ENCODE measurements at regions not wholly inside any gene's neighbourhood (a gene's known extent, or its start where the extent isn't known, plus 50 kb on each side); places are given as distances from the start of the nearest gene placed in this dataset.
"Not testable (repeated sequence)": the region's sequence is repeated elsewhere in the genome, so short reads cannot be mapped to it uniquely, and the experiment has no call there.

GRCh38 chr4:28279249-28279648 is 1418.6 kb downstream of the STIM2 start:
- H3K36me3 Mint-ChIP-seq: no peaks in the 10 kb centered on the region
- H3K4me1 Mint-ChIP-seq (ENCODE audit: unreplicated experiment): peaks cover 8% of the 10 kb centered on the region
- no peak for DNase-seq (ENCODE audit: extremely low spot score, unreplicated experiment)
- H3K27ac Mint-ChIP-seq: no peak overlapping the region
- no peak for TF ChIP-seq CTCF (conservative IDR thresholded peaks at IDR 0.05)
- H3K27me3 Mint-ChIP-seq: no peaks in the 10 kb centered on the region
- H3K9me3 Mint-ChIP-seq: peaks cover 8% of the 10 kb centered on the region
- H3K4me3 Mint-ChIP-seq: no peak overlapping the region

- H3K4me3 Mint-ChIP-seq; H3K36me3 Mint-ChIP-seq; H3K27ac Mint-ChIP-seq; H3K9me3 Mint-ChIP-seq; DNase-seq (ENCODE audit: extremely low spot score, unreplicated experiment); H3K4me1 Mint-ChIP-seq (ENCODE audit: unreplicated experiment); H3K27me3 Mint-ChIP-seq: not testable (repeated sequence)
These were observed 1425.6 kb downstream of the STIM2 start for GRCh38 chr4:28286266-28286665.

- Mint-ChIP-seq H3K4me3 (no peak overlapping the region), H3K27ac (no peak overlapping the region), H3K4me1 (ENCODE audit: unreplicated experiment) (peaks cover 5% of the 10 kb centered on the region), H3K36me3 (no peaks in the 10 kb centered on the region), H3K27me3 (no peaks in the 10 kb centered on the region), H3K9me3 (peaks cover 5% of the 10 kb centered on the region)
- DNase-seq (ENCODE audit: extremely low spot score, unreplicated experiment): no peak
- TF ChIP-seq CTCF (conservative IDR thresholded peaks at IDR 0.05): no peak
These were observed 1427.2 kb downstream of the STIM2 start for GRCh38 chr4:28287831-28288233.

- no peak for TF ChIP-seq CTCF (conservative IDR thresholded peaks at IDR 0.05)
- Mint-ChIP-seq H3K27me3 (no peaks in the 10 kb centered on the region), H3K4me3 (no peak overlapping the region)
These were observed 1435.6 kb downstream of the STIM2 start for GRCh38 chr4:28296239-28296638.

GRCh38 chr4:28310926-28311325 is 1450.3 kb downstream of the STIM2 start:
- H3K9me3 Mint-ChIP-seq: peaks cover 8% of the 10 kb centered on the region
- no peaks in the 10 kb centered on the region for H3K27me3 Mint-ChIP-seq
- DNase-seq (ENCODE audit: extremely low spot score, unreplicated experiment): no peak
- no peak overlapping the region for H3K27ac Mint-ChIP-seq
- no peak for TF ChIP-seq CTCF (conservative IDR thresholded peaks at IDR 0.05)
- H3K4me3 Mint-ChIP-seq: no peak overlapping the region
- no peaks in the 10 kb centered on the region for H3K36me3 Mint-ChIP-seq
- no peaks in the 10 kb centered on the region for H3K4me1 Mint-ChIP-seq (ENCODE audit: unreplicated experiment)

More at GRCh38 chr4:28296239-28296638, 1435.6 kb downstream of the STIM2 start:
- H3K36me3 Mint-ChIP-seq: no peaks in the 10 kb centered on the region
- H3K9me3 Mint-ChIP-seq: peaks cover 6% of the 10 kb centered on the region
- H3K4me1 Mint-ChIP-seq (ENCODE audit: unreplicated experiment): no peaks in the 10 kb centered on the region
- no peak overlapping the region for H3K27ac Mint-ChIP-seq
- DNase-seq (ENCODE audit: extremely low spot score, unreplicated experiment): no peak

- H3K27me3 Mint-ChIP-seq; H3K4me3 Mint-ChIP-seq; H3K9me3 Mint-ChIP-seq; H3K27ac Mint-ChIP-seq; H3K36me3 Mint-ChIP-seq; DNase-seq (ENCODE audit: extremely low spot score, unreplicated experiment); H3K4me1 Mint-ChIP-seq (ENCODE audit: unreplicated experiment): not testable (repeated sequence)
These were observed 1451.9 kb downstream of the STIM2 start for GRCh38 chr4:28312497-28312896.

All from type B pancreatic cell (in vitro differentiated cells).